Body of pancreas (tissue), 4 donors: ENCODE measurements at regions not wholly inside any gene's neighbourhood (a gene's known extent, or its start where the extent isn't known, plus 50 kb on each side); places are given as distances from the start of the nearest gene placed in this dataset.

Experiments used
- POLR2A ChIP-seq, 3 donors: fragments of 450-650 bp; IDR thresholded peaks; one replicate each; pipeline ENCODE4 v1.6.1; 2016; ENCODE audit warnings: antibody characterized with exemption in 3 of 3, mild to moderate bottlenecking in 2 of 3
- TF ChIP-seq, protein P1 (sequence below), 7 experiments: fragments of 450-650 bp in 4 of 7; fragments of 200-600 bp in 3 of 7; sonication (generic) in 3 of 7; IDR thresholded peaks; one replicate each; pipeline ENCODE4 v1.5.1; 2016 to 2019; ENCODE audit warnings: antibody characterized with exemption in 7 of 7

DNA sequence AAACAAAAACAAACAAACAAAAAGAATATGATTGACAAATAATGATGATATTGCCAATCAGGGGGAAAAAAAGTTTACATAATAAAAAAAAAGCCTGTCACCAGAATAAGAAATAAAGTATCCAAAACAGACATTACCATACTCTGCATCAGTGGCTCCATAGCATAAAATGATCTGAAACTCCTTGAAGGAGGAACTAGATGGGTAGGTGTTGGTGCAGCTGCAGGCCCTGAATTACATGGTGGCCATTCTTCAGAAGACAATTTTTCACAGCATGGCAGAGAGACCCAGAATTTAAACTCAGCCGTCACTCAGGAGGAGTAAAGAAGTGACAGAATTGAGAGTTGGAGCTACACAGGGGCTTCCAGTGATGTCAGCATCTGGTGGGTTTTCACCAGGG is 60.2 kb downstream of the GLUL start:
- TF ChIP-seq, protein P1, sequence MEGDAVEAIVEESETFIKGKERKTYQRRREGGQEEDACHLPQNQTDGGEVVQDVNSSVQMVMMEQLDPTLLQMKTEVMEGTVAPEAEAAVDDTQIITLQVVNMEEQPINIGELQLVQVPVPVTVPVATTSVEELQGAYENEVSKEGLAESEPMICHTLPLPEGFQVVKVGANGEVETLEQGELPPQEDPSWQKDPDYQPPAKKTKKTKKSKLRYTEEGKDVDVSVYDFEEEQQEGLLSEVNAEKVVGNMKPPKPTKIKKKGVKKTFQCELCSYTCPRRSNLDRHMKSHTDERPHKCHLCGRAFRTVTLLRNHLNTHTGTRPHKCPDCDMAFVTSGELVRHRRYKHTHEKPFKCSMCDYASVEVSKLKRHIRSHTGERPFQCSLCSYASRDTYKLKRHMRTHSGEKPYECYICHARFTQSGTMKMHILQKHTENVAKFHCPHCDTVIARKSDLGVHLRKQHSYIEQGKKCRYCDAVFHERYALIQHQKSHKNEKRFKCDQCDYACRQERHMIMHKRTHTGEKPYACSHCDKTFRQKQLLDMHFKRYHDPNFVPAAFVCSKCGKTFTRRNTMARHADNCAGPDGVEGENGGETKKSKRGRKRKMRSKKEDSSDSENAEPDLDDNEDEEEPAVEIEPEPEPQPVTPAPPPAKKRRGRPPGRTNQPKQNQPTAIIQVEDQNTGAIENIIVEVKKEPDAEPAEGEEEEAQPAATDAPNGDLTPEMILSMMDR (IDR thresholded peaks at IDR 0.05), result no peak
- no peak for TF ChIP-seq POLR2A (IDR thresholded peaks at IDR 0.05)
